Activated CD4-positive, alpha-beta T cell treated with anti-CD3 and anti-CD28 coated beads, Interleukin-2, amount 50 U/mL, for 4 hours (primary cell): ENCODE measurements at regions not wholly inside any gene's neighbourhood (a gene's known extent, or its start where the extent isn't known, plus 50 kb on each side); places are given as distances from the start of the nearest gene placed in this dataset.
A peak's percentile ranks its signal among the peaks of the same experiment; 100 is the strongest.
"Not testable (repeated sequence)": the region's sequence is repeated elsewhere in the genome, so short reads cannot be mapped to it uniquely, and the experiment has no call there.

ENCODE experiments used
- DNase-seq, 2 experiments: peaks; one replicate each; pipeline ENCODE4 v3.0.0-alpha.2; 2020

DNA sequence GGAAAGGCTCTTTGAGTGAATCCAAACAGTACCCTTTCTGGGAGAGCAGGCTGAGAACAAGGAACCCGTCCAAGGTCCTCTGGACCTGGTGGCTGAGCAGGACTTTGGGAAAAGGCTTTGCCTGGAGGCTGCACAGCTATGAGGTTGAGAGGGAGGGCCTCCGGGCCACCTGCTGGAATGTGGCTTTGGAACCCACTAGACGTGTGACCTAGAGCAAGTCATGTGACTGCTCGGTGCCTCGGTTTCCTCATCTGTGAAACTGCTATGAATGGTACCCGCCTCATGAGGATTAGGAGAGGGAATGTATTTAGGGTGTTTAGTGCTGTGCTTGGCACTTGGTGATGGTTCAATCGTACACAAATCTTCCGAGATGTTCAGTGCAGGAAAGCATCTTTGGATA lies 50.4 kb downstream of the HAPSTR1 start:
- DNase-seq: no peak

DNA sequence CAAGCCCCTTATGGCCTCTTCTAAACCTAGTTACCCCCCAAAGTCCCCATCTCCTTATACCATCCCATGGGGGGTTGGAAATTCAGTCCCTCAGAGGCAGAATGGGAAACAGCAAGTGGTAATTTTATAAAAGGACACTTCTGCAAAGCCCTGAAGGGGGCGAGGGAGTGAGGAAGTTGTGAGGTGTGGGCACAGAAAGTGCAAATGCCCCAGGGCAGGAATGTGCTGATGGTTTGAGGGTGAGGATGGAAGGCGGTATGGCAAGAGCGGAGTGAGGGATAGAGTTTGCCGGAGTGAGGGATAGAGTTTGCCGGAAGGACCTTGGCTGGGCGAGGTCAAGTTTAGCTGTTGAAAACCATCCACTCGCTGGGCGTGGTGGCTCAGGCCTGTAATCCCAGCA lies 52.7 kb downstream of the HAPSTR1 start:
- no peak for DNase-seq

DNA sequence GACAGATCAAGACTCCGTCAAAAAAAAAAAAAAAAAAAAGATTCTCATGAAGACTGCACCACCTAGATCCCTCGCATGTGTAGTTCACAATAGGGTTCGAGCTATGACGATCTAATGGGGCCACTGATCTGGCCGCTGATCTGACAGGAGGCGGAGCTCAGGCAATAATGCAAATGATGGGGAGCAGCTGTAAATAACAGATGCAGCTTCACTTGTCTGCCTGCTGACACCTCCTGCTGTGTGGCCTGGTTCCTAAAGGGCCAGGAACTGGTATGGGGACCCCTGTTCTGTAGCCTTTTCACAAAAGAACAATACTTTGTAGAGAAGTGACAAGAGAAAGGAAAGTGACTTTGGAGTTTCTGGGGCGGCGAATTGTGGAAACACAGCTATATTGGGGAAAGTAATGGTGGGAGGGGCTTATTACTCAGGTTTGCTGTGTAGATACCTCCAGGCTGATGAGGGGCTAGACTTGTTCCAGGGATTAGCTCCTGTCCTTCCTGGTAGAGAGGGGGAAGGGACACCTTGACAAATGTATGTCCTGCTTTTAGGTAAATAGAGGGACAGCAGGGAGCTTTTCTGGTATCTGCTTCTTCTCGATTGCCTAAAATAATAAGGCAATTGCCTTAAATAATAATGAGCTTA lies 57.1 kb downstream of the HAPSTR1 start:
- no peak for DNase-seq

DNA sequence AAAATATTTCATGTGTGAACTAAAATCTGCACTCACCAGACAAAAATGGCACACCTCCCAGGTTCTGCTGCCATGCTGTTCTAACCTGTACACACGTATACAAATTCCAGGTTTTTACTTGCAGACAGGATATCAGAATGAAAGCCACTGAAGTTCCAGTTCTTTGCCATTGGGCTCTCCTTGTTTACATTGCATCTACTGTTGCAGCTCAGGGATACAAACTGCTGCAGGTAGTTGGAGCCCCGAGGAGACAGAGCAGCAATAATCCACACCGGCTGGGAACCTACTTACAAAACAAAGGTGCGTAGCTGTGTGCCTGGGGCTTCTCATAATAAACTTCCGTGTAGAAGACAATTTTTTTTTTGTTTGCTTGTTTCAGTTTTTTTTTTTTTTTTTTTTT lies 59.6 kb downstream of the HAPSTR1 start:
- no peak for DNase-seq

DNA sequence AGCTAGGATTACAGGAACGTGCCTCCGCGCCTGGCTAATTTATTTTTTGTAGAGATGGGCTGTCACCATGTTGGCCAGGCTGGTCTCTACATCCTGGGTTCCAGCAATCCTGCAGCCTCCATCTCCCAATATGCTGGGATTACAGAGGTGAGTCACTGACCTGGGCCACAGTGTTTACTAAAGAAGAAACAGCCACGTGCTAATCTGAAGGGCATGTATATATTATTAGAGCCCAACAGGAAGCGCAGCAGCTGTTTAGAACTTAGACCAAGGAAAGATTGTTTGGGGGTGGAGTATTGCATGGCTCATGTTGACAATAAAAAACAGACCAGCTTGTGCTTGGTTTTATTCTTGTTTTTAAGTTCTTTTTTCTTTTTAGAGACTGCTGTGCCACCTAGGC lies 60.2 kb downstream of the HAPSTR1 start:
- no peak for DNase-seq

DNA sequence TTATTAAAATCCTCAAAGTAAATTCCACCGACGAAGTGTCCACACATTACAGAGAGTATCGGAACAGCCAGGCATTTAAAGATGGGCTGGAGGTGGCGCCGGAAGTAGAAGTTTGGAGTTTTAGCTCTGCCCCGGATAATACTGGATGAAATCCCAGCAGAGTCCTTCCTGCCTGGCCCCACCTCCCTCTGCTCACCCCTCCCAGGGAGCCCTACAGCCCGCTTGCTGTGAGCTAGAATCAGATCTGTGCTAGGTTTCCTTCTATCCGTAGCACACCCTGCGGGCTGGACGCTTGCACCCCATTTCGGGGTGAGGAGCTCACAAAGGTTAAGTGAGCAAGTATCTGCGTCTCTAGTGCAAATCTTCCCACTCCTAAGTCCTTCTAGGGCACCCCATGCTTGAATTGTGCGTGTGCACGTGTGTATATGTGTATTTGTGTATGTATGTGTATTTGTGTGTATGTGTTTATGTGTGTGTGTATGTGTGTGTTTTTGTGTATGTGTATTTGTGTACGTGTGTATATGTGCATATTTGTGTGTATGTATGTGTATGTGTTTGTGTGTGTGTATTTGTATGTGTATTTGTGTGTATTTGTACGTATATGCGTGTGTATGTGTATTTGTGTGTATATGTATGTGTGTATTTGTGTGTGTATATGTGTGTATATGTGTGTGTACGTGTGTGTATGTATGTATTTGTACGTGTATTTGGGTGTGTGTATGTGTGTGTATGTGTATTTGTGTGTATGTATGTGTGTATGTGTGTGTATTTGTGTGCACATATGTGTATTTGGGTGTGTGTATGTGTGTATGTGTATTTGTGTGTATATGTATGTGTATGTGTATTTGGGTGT lies 61.4 kb downstream of the HAPSTR1 start:
- DNase-seq: no peak

DNA sequence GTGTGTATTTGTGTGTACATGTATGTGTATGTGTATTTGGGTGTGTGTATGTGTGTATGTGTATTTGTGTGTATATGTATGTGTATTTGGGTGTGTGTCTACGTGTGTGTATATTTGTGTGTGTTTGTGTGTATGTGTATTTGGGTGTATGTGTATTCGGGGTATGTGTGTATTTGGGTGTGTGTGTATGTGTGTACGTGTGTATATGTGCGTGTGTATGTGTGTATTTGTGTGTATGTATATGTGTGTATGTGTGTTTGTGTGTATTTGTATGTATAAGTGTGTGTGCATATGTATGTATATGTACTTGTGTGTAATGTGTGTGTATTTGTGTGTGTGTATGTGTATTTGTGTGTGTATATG lies 62.0 kb downstream of the HAPSTR1 start:
- no peak for DNase-seq

DNA sequence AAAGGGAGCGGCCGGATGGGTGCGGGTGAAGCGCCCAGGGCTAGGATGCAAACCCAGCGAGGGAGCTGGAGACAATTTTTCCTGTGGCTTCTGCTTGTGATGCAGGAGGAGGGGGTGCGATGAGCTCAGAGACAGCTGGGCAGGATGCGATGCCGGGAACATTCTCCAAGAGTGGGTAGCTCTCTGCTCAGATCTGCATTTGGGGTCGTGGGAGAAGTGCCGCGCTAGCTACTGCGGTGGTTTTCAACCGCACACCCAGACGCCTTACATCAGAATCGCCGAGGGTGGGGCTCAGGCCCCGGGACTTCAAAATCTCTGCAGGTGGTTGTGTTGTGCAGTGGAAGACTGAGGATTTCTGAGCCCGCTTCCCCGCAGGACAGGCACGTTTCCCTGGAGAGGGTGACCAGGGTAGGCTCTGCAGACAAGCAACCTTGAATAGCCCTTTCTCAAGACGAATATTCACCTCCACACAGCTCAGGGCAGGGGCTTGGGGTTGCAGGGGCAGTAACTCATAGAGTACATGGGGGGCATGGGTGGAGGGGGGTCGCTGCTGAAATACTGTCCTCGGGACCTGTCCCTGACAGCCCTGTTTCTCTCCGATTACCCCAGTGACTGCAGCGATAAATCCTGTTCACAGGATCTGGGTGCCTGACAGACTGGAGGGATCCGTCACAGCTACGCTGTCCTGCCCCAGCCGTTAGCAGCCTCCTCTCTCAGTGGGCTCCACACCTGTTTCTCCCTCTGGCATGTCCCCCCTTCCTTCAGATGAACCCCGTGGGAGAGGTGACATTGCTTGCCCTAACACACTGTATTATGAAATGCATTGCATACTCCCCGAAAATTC lies 63.3 kb downstream of the HAPSTR1 start:
- DNase-seq: no peak

DNA sequence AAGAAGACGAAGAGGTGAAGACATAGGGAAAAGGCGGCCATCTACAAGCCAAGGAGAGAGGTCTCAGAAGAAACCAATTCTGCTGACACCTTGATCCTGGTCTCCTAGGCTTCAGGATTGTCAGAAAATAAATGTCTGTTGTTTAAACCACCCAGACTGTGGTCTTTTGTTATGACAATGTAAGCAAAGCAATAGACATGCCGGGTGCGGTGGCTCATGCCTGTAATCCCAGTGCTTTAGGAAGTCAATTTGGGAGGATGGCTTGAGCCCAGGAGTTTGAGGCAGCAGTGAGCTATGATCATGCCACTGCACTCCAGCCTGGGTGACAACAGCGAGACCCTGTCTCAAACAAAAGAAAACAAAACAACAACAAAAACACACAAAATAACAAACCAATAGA lies 64.4 kb downstream of the HAPSTR1 start:
- DNase-seq: no peak

DNA sequence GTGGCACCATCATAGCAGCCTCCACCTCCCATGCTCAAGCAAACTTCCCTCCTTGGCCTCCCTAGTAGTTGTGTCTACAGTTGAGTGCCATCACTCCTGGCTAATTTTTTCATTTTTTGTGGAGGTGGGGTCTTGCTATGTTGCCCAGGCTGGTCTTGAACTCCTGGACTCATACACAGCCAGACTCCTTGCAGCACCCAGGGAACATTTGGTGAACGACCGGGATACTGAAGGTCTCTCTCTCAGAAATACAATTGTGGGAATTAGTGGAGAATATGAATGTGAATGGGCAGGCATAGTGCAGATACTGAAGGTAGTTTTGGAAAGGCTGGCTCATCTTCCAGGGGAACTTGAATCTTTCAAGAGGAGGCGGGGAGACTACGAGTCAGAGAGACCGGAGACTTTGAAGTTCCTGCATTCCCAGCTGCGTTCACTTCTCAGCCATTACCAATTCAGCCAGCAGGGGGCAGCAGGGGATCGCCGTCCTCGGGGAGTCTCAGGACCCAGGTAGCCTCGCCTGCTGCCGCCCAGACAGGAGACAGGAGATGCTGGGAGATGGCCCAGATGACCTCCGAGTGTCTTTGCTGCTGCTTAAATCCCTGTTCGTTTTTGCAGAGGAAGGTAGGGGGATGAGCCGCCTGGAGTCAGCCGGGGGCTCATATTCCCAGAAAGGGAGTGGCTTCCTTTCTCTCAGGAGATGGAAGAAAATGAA lies 68.6 kb downstream of the HAPSTR1 start:
- peak in 1 of 2 experiments; percentile 7 for DNase-seq

DNA sequence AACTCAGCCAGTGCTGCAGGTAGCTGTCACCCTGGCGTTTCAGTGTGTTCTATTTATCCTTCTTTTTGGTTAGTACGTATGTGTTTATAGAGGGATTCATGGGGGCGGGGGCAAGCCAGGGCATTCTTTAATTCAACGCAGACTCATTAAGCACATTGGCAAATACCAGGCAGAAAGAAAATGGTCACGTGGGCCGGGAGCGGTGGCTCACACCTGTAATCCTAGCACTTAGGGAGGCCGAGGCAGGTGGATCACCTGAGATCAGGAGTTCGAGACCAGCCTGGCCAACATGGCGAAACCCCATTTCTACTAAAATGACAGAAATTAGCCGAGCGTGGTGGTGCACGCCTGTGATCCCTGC lies 69.1 kb downstream of the HAPSTR1 start:
- DNase-seq: no peak

DNA sequence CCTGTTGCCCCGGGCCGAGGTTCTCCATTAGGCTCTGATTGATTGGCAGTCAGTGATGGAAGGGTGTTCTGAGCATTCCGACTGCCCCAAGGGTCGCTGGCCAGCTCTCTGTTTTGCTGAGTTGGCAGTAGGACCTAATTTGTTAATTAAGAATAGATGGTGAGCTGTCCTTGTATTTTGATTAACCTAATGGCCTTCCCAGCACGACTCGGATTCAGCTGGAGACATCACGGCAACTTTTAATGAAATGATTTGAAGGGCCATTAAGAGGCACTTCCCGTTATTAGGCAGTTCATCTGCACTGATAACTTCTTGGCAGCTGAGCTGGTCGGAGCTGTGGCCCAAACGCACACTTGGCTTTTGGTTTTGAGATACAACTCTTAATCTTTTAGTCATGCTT lies 74.2 kb downstream of the HAPSTR1 start:
- no peak for DNase-seq

DNA sequence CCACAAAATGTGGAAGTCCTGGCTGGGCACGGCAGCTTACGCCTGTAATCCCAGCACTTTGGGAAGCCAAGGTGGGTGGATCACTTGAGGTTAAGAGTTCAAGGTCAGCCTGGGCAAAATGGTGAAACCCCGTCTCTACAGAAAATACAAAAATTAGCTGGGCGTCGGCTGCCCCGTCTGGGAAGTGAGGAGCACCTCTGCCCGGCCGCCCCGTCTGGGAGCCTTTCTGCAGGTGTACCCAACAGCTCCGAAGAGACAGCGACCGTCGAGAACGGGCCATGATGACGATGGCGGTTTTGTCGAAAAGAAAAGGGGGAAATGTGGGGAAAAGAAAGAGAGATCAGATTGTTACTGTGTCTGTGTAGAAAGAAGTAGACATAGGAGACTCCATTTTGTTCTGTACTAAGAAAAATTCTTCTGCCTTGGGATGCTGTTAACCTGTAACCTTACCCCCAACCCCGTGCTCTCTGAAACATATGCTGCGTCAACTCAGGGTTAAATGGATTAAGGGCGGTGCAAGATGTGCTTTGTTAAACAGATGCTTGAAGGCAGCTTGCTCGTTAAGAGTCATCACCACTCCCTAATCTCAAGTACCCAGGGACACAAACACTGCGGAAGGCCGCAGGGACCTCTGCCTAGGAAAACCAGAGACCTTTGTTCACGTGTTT lies 75.0 kb downstream of the HAPSTR1 start:
- DNase-seq: not testable (repeated sequence)

DNA sequence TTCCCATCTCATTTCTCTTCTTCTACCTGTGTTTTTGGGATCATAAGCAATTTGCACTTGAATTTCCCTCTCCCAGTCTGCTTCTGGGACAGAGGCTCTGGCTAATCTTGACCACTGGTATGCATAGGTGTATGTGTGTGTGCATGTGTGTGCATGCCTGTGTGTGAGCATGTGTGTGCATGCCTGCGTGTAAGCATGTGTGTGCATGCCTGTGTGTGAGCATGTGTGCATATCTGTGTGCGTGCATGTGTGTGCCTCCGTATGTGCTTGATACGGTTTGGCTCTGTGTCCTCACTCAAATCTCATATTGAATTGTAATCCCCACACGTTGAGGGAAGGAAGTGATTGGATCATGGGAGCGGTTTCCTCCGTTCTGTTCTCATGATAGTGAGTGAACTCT lies 77.7 kb downstream of the HAPSTR1 start:
- no peak for DNase-seq

DNA sequence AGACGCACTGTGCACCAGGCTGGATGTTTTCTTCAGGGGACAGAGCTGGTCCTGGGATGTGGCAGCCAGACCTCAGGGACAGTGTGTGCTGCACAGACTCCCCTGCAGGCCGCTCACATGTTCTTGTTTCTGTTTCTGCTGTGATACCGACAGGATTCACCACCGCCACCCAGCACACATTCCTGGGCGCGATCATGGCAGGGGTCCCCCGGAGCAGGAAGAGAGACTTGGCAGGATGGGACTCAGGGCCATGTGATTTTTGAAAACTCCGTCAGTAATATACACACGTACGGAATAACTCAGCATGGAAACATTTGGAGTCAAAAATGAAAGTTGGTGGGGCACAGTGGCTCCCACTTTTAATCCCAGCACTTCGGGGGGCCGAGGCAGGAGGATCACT lies 79.0 kb downstream of the HAPSTR1 start:
- DNase-seq: no peak

DNA sequence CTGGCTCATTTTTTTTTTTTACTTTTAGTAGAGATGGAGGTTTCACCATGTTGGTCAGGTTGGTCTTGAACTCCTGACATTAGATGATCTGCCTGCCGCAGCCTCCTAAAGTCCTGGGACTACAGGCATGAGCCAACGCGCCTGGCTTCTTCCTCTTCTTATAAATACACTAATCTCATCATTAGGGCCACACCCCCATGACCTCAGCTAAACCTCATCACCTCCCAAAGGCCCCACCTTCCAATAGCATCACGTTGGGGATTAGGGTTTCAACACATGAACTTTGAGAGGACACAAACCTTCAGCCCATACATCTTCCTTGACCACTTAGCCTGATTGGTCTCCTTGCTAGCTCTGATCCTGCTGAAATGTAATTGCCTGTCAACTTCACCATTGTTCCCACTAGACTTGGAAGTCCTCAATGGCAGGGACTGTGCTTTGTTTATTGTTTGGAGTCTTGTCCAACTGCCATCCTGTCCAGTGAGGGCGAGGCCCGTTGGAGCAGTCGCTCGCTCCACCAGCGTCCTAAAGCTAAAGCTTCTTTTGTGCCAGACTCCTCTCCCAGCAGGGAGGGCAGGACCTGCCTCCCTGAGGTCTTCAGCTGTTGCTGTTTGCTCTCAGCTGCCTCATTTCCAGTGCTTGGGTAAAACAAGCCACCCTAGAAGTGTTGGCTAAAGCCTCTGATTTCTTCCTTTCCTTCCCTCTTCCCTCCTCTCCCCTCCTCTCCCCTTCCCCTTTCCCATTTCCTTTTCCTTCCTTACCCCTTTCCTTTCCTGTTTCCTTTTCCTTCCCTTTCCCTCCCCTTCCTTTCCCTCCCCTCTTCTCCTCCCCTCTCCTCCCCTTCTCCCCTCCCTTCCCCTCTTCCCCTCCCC lies 85.3 kb downstream of the HAPSTR1 start:
- no peak for DNase-seq

DNA sequence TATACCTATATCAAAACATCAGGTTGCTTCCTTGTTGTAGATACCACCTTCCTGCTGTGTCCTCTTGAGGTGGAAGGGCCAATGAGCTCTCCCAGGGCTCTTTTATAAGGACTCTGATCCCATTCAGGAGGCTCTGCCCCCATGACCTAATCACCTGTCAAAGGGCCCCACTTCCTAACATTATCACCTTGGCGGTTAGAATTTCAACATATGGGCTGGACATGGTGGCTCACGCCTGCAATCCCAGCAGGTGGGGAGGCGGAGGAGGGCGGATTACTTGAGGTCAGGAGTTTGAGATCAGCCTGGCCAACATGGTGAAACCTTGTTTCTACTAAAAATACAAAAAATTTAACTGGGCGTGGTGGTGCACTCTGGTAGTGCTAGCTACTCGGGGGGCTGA lies 86.4 kb downstream of the HAPSTR1 start:
- no peak for DNase-seq

DNA sequence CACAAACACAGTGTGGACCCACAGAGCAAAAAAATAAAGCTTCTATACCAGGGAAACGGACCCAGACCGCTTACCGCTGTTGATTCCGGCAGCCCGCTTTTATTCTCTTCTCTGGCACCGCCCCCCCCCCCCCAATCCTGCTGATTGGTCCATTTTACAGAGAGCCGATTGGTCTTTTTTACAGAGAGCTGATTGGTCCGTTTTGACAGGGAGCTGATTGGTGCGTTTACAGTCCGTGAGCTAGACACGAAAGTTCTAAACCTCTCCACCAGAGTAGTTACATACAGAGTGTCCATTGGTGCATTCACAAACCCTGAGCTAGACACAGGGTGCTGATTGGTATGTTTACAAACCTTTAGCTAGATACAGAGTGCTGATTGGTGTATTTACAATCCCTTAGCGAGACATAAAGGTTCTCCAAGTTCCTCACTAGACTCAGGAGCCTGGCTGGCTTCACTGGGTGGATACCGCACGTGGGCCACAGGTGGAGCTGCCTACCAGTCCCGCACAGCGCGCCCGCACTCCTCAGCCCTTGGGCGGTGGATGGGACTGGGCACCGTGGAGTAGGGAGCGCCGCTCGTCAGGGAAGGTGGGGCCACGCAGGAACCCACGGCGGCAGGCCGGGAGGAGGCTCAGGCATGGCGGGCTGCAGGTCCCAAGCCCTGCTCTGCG lies 92.4 kb downstream of the HAPSTR1 start:
- no peak for DNase-seq

DNA sequence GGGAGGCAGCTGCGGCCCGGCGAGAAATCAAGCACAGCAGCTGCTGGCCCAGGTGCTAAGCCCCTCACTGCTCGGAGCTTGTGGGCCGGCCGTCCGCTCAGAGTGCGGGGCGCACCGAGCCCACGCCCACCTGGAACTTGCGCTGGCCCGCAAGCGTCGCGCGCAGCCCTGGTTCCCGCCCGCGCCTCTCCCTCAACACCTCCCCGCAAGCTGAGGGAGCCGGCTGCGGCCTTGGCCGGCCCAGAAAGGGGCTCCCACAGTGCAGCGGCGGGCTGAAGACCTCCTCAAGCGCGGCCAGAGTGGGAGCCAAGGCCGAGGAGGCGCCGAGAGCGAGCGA lies 92.9 kb downstream of the HAPSTR1 start:
- no peak for DNase-seq

DNA sequence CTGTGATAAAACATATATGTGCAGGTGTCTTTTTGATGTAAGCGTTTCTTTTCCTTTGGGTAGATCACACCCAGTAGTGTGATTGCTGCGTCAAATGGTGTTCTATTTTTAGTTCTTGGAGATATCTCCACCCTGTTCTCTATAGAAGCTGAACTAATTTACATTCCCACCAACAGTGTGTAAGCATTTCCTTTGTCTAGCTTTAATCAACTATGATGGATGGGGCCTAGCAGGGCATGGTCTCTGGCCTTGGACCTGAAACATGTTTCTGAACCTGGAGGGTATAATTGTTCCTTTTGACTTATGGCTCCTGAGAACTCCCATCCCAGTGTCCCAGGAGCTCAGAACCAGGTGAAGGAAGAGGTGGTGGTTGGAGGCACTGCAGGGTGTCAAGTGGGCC lies 93.9 kb downstream of the HAPSTR1 start:
- no peak for DNase-seq

DNA sequence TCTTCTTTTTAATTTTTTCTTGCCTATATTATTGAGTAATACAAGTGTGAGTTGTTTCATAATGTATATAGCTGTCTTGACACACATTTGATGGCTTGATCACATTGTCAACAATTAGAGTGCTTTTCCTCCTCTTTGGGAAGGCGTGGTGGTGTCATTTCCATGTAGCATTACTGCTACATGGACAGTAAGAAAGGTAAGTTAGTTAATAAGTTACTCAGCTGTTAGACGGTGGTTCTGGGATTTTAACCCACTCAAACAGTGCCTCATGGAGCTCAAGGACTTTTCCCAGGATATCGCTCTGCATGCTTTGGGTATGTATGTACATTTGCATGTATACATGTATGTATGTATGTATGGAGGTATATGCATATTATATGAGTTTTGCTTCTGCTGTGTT lies 94.6 kb downstream of the HAPSTR1 start:
- DNase-seq: no peak
